Loucy (cell line): ENCODE measurements at regions not wholly inside any gene's neighbourhood (a gene's known extent, or its start where the extent isn't known, plus 50 kb on each side); places are given as distances from the start of the nearest gene placed in this dataset.

Experiments used
- EZH2phosphoT487 ChIP-seq: fragments of 200-600 bp; IDR thresholded peaks from 2 replicates; pipeline ENCODE4 v1.6.1; 2018; ENCODE audit warnings: antibody characterized with exemption, mild to moderate bottlenecking, moderate library complexity, borderline replicate concordance
- TF ChIP-seq, protein P1 (sequence below): fragments of 200-600 bp; sonication (generic); conservative IDR thresholded peaks from 2 replicates; pipeline ENCODE4 v1.5.1; 2014; ENCODE audit warnings: mild to moderate bottlenecking, antibody characterized with exemption, low read length

DNA sequence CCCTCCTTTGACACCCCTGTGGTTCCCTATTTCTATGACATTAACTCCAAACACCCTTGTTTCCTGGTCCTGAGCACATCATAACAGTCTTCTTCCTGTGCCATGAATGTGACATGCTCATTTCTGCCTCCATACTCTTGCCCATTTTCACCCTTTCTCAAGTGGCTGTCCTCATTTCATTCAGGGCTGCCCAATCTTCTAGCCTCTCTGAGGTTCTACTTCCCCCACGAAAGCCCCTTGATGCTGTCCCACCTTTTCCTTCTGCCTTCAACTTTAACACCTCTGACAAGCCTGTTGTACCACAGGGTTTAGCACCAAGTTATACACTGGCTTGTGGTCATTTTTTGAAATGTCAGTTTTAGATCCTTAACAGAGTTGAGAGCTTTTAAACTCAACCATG lies 136.2 kb upstream of the BOD1L1 start:
- TF ChIP-seq, protein P1, sequence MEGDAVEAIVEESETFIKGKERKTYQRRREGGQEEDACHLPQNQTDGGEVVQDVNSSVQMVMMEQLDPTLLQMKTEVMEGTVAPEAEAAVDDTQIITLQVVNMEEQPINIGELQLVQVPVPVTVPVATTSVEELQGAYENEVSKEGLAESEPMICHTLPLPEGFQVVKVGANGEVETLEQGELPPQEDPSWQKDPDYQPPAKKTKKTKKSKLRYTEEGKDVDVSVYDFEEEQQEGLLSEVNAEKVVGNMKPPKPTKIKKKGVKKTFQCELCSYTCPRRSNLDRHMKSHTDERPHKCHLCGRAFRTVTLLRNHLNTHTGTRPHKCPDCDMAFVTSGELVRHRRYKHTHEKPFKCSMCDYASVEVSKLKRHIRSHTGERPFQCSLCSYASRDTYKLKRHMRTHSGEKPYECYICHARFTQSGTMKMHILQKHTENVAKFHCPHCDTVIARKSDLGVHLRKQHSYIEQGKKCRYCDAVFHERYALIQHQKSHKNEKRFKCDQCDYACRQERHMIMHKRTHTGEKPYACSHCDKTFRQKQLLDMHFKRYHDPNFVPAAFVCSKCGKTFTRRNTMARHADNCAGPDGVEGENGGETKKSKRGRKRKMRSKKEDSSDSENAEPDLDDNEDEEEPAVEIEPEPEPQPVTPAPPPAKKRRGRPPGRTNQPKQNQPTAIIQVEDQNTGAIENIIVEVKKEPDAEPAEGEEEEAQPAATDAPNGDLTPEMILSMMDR, result no peak
- TF ChIP-seq EZH2phosphoT487, result no peak
